ENCODE measurements at regions not wholly inside any gene's neighbourhood (a gene's known extent, or its start where the extent isn't known, plus 50 kb on each side); places are given as distances from the start of the nearest gene placed in this dataset.

DNA sequence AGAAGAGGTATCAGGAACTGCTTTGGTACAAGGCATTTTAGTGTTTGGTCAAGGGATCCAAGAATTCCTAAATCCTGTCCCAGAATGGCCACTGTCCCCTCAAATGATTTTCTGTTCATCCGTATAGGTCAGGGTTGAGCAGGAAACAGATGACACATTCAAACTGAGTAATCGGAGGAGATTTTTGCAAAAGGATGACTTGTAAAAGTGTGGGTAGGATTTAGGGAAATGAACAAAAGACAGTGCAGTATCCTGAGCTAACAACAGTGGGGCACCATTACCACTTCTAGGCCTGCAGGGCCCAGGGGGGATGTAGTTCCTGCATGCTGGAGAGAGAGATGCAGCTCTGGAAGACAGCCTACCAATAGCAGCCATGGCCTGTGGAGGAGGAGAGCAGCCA is 290.1 kb downstream of the ZSWIM6 start:
- DNase-seq (ENCODE audit: low read depth, low spot score): no peak

DNA sequence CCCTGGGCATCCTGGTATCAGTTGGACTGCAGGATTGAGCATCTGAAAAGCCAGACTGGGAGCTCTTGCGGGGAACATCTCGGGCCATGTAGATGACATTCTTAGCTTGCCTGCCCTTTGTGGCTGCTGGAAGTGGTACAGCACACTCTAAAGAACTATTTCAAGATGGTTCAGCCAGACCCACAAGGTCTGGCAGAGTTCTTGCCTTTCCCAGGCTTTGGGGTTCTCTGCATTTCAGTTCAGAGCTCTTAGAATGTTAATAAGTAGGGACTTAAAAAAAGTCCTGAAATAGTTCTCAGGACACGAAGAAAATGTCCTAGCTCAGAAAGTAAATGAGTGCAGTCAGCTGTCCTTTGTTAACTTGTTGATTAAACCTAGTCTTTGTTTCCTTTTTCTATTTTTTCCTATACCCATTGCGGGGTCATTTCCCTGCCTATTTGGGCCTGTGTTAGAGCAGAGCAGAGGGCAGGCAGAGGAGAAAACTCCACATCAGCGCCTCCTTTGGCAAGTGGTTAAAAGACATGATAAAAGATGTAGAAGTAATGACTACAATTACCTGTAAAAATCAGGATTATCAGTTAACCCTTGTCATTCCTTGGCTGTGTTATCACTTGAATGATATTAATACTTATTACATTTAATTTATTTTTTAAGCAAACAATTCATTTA is 291.5 kb downstream of the ZSWIM6 start:
- no peak for DNase-seq (ENCODE audit: low read depth, low spot score)

DNA sequence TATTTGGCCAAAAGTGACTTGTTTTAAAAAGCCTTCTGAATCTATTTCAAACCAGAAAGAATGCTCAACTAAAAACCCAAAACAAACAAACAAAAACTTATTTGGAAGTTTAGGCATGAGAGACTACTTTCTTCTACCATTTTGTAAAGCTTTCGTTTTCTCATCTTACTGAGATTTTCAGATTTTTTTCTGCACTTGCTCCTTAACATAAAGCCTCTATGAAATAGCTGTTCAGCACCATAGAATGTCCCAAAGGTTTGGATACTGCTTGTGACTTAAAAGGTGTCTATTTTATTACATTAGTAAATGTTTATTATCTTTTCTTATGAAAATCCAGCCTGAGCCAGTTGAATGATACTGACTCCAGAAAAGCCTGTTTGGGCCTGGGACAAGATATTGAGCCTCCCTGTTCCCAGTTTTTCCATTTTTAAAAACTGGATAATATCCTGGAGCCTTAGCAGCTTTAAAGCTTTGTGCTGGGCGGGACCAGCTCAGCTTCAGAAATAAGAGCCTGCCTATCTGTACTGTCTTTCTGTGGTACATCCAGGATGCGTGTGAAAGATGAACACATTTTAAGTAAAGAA is 292.6 kb downstream of the ZSWIM6 start:
- DNase-seq (ENCODE audit: low read depth, low spot score): no peak

DNA sequence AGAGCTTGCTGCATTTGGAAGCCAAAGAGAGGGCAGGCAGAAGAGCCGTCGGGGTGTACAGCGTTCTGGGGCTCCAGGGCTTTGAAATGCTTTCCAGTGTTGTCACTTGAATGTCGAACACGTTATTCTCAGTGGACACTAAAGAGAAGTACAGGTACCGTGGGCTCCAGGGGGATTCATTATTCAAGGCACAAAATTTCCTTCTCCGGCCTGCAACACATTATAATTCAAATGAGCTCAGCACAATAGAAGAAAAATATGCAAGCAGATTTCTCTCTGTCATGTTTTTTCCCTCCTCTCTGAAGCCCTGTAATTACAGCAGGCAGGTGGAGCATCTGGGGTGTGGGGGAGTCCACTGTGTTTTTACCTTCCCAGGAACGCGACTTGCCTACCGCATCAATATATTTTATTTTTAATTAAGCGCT is 293.1 kb downstream of the ZSWIM6 start:
- no peak for DNase-seq (ENCODE audit: low read depth, low spot score)

DNA sequence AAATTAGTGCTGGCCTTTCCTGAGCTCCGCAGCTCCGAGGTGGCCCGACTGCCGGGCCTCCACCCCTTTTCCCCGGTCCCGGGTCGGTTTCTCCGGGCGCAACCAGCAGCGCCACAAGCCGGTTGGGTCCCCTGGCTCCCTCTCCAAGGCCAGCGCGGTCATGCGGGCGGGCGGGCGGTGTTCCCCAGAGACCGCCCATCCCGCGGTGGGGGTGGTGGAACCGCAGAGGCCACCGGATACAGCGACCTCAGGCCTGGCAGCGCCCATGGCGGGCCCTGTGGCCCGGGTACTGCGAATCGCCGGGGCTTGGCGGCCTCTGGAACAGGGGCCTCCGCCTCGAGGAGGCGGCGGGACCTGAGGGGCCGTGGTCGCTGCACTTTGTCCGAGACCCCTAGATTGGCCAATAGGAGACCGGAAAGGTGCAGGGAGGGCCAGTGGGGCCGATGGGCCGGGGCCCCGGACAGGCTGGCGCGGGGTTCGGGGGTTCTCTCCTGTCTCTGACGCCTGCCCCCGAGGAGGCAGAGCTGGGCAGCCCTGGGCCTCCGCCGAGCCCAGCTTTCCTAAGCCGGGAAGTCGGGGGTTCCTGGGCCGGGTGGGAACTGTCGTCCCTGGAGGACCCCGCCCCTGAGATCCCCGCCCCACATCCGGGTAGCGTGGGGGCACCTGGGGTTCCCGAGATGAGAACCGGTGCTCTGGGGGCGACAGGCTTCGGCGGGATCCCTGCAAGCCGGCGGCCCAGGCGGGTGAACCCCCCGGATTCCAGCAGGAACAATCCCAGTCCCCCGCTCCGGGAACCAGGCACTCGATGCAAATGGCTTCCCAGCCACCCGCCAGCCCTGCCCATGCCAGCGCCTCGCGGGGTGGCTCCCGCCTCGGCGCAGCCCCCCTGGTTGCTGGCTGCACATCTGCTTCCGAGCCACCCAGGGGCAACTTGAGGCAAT is 293.9 kb downstream of the ZSWIM6 start:
- no peak for DNase-seq (ENCODE audit: low read depth, low spot score)

DNA sequence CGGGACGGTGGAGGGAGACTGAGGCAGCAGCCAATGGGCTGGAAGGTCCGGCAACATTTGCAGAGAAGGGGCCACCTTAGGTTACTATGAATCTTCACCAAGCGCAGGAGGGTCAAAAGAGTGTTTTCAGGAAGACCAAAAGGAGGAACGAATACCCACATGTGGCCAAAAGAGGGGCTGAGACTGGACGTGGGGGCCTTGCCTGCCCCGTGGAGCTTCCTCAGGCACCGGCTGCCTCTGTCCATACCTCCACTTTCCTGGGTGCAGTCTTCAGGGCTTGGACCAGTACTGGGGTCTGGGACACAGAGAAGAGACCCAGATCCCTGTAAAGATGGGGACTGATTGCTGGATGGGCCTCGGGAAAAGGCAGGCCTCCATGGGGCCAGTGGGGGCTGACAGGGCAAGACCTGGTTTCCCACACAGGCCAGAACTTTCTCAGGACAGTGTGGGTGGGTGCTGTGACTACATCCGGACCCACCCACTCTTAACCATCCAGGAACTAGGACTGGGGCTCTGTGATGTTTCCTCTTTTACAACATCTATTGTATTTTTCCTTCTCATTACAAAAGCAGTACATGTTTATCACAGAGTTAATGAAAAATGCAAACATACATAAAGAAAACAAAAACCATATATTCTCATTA is 294.7 kb downstream of the ZSWIM6 start:
- DNase-seq (ENCODE audit: low read depth, low spot score): no peak

DNA sequence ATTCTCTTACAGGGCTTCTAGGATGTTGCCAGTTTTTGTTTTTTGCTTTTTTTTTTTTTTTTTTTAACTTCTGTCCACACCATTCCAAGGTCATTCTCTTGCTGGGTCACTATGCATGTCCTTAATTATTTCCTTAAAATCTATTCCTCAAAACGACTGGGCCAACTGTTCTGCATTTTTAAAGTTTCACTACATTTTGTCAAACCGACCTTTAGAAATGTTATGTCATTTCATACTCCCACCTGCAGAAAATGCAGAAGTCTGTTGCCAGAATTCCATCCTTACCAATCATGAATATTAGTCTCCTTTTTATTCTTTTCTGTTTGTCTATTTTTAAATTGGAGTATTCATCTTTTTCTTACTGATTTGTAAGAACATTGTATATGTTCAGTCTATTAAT is 295.5 kb downstream of the ZSWIM6 start:
- DNase-seq (ENCODE audit: low read depth, low spot score): no peak

DNA sequence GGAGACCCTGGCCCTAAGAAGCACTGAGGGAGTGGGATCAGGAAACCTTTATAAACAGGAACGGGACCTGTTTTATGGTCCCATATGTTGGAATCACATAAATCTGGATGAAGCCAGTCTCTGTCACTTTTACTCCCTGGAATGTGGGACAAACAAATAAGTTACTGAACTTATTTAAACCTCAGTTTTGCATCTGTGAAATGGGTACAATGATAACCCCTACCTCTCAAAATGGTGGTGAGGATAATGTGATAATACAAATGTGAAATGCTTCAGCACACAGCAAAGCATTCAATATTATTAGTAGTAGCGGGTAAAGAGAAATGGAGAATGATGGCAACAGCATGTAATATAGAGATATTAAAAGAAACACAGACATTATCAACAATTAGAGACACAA is 298.9 kb downstream of the ZSWIM6 start:
- no peak for DNase-seq (ENCODE audit: low read depth, low spot score)

DNA sequence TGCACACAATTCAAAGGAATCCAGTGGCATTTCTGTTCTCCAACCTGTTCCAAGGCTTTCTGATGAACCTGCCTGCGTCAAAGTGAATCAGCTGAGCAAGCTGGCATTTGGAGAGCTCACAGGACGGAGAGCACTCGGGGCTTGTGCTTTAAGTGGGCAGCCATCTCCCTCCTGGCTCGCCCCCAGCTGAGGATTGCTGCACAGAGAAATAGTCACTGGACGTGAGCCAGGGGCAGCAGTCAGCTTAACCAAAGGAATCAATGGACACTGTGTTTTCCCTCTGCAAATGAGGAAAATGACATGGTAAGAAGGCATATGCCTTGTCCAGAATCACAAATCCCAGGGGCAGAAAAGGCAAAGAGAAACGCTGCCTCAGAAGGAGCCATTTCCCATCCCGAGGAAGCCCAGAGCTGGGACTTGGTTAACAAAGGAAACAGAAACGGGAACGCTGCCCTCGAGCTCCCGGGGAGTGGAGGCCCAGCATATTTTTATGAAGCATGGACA is 299.4 kb downstream of the ZSWIM6 start:
- DNase-seq (ENCODE audit: low read depth, low spot score): no peak

DNA sequence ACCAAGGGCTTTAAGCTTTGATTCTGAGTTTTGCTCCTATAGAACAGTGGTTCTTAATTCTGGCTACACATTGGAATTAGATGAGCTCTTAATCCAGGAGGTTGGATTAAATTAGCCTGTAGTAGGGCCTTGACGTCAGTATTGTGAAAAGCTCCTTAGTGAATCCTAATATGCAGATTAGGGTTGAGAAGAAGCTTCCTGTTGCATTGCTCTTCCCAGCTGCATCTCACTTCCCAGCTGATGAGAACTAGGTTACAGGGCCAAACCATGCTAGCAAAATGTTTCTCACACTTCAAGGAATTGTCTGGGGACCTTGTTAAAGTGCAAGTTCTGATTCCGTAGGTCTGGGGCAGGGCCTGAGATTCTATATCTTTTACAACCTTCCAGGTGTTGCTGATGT is 300.0 kb downstream of the ZSWIM6 start:
- DNase-seq (ENCODE audit: low read depth, low spot score): no peak

DNA sequence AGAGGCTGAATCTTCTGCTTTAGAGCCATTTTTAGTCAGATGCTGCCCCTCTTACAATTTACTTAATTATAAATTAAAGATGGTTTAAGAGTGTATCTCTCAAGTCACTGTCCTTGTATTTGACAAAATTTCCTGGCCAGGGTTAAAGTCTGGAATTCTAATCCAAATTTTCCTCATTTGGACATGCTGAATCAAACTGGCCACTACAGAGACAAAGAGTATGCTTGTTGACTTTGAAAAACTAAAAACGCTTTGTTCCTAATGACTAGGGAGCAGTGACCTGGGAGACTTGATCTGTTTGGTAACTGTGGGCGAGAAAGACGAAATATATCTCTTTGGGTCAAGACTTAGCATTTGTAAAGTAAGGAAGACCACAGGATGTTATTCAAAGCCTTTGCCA is 303.2 kb downstream of the ZSWIM6 start:
- DNase-seq (ENCODE audit: low read depth, low spot score): no peak

DNA sequence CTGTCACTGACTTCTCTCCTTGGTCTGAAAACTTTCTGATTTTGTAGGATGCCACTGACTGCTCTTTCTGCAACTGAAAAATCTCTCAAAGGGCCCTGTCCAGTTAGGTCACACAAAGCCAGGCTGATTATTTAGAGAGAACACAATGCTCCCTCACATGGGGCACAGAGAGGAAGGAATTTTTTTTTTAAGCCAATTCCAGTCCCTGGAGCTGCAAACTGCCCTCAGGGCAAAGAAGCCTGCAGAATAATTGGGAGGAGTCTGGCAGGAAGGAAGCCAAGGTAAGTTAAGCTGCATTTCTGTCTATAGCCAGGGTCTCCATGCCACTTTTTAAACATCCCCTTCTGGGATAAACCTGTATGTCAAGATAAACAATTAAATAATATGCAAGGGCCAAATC is 305.5 kb downstream of the ZSWIM6 start:
- DNase-seq (ENCODE audit: low read depth, low spot score): no peak

DNA sequence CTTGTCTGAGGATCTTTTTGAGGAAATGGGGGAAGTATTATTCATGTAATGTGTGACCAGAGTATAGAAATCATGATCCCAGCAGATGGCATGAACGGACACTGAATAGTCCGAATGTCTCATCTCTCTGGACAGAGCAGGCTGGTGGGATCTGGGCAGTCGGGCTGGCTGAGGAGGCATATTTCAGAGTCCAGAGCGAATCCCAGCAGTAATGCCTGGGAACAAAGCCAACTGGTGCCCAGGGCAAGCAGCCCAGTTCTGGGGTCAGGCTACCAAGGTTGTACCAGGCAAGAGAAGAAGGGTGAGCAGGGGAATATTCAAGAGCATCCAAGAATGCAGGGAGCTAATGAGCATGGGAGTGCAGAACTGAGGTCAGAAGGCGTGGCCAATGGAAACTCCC is 306.4 kb downstream of the ZSWIM6 start:
- no peak for DNase-seq (ENCODE audit: low read depth, low spot score)

DNA sequence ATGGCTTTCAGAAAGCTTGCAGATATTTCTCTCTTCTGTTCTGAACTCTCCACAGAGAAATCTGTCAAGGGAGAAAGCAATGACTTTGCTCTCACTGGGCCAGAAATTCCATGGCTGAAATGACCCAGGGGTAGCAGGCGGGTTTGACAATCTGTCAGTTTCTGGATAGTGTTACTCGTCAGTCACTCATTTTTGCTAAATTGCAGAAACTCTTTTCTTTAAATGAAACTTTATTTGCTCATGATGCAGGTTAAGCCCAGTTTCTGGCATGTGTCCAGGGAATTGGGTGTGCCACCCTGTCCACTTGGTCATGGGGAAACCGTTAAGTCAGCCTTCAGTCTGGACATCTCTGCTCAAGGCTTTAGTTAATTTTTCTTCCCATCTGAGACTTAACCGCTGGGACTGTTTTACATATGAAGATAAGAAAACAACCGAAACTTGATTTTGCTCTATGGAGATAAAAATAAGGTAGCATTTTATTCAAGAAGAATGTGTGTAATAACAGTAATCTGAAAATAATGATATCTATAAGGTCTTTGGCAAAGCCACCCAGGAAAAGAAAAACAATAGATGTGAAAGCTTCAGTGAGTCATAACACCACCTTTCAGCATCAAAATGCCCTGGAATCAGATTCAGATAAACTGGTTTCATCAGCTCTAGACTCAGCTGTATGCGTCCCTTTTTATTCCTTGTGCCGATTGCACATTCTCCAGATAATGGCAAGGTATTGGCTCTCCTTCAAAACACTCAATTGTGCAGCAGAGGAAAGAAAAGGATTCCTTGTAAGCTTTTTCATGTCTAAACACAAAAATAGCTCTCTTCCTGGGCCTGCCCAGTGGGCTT is 308.3 kb downstream of the ZSWIM6 start:
- no peak for DNase-seq (ENCODE audit: low read depth, low spot score)

DNA sequence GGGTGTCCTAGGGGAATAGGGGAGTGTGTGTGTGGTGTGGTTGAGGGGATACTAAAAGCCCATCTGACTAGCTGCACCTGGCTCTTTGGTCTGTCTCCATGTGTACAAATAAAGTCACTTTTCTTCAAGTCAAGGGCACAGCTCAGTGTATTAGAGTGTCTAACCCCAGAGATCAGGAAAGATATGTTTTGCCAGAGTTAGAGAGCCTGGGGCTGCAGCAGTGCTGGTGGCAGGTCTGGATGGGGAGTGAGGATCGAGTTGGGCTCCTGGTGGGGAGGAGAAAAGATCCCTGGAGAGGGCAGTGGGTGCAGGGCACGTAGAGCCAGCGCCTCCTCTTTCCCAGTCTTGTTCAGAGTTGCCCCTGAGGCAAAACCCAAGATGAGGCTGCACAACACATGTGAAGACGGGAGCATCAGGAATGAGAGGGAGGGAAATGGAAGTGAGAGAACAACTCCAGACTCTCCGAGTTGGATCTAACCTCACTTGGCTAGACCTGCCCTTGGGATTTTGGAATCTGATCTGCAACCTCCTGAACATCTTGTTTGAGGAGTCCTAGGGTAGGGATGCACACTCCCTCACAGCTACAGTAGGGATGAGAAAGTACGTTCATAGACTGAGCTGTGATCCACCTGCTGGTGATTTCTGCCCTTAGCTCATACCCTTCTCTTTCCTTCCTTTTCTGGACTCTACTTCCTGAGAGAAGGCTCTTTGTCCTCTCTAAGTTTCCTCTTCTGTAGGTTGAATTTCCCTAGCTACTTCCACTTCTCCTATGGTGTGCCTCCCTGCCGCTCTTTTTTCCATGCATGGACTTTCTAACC is 309.9 kb downstream of the ZSWIM6 start:
- DNase-seq (ENCODE audit: low read depth, low spot score): no peak

DNA sequence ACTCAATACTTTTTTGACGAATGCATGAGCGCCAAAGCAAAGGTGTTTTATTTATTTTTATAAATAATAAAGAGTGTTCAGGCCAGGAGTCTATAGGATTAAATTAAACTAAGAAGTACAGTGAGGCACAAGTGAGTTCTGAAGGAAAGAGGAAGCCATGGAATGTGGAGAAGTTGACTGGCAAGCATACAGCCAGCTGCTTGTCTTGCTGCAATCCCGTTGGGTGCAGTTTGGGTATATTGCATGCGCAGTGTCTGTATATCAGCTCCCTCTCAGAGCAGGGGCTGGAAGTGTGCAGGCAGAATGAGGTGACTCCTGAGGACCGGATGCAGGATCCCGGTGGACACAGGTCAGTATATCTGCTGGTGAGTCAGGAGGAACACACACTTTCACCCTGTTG is 315.6 kb downstream of the ZSWIM6 start:
- DNase-seq (ENCODE audit: low read depth, low spot score): no peak

DNA sequence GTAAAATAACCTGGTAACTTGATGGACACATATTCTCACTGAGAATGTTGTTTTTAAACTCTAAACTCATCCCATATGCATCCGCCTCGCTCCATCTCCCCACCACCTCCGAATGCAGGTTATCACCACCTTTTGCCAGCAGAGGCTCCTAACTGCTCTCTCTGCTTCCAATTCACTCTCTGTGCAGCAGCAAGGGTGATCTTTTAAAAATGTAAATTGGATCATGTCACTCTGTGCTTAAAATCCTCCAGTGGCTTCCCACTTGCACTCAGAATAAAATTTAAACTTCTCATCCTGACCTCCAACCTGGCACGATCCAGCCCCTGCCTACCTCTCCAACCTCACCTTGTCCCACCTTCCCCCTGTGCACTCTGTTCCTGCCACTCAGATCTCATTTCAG is 317.2 kb downstream of the ZSWIM6 start:
- DNase-seq (ENCODE audit: low read depth, low spot score): no peak

DNA sequence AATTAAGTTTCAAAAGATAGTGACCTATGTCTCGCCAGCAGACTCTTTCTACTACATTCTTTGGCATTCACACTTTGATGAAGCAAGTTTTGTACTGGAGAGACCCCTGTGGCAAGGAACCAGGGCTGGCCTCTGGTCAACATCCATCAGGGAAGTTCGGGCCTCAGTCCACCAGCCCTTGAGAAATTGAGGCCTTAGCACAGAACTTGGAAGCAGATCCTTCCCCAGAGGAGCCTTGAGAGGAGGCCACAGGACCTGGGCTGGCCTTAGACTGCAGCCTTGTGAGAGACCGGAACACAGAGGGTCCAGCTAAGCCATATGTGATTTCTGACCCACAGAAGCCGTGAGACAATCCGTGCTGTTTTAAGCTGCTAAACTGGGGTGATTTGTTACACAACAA is 317.9 kb downstream of the ZSWIM6 start:
- no peak for DNase-seq (ENCODE audit: low read depth, low spot score)

DNA sequence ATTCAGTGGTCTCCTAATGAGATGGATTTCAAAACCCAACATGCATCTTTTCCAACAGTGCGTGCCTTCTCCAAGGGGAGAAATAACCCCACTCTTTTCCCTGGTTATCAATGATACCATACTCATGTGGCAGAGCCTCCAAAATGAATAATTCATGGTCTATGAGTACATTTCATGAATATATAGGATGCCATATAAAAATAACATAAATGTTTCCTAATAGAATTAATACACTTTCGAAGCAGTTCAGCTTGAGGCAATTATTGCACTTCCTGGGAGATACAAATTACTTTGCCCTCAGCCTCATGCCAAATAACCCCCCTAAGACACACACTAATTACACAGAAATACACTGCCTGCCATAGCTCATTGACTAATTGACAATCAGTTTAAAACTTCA is 318.6 kb downstream of the ZSWIM6 start:
- DNase-seq (ENCODE audit: low read depth, low spot score): no peak

DNA sequence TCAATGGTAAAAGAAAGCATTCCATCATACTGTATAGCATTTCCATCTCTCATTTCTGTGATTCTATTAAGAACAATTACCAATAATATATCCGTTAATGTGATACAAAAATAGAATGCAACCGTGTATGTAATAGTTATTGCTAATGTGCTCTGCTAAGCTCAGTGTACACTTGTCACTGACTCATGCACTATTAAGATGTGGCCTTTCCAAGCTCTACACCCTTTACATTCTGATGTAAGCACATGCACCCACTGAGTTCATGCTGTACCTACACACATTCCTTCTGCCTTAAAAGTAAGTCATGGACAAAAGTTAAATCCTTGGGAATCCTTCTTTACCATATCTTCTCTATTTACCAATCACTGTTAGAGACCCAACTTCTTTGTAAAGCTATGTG is 319.1 kb downstream of the ZSWIM6 start:
- DNase-seq (ENCODE audit: low read depth, low spot score): no peak
